PFSK-1 (cell line): ENCODE measurements at regions not wholly inside any gene's neighbourhood (a gene's known extent, or its start where the extent isn't known, plus 50 kb on each side); places are given as distances from the start of the nearest gene placed in this dataset.

Experiments
- POLR2AphosphoS5 ChIP-seq: IDR thresholded peaks from 2 replicates; pipeline ENCODE4 v1.6.1; 2012; ENCODE audit warnings: low read depth, mild to moderate bottlenecking, control low read depth, low read length, moderate library complexity
- REST ChIP-seq, 2 experiments: IDR thresholded peaks; 2 replicates each; pipeline versions ENCODE4 v1.6.1 to v1.8.0; 2011 to 2012; ENCODE audit warnings: low read depth in 2 of 2, low read length in 2 of 2, control low read depth in 1 of 2, inconsistent platforms in 1 of 2, mild to moderate bottlenecking in 1 of 2, moderate library complexity in 1 of 2; ENCODE audit not compliant: insufficient read depth in 1 of 2
- SIN3A ChIP-seq: IDR thresholded peaks from 2 replicates; pipeline ENCODE4 v1.6.1; 2012; ENCODE audit warnings: mild to moderate bottlenecking, low read length, moderate library complexity, borderline replicate concordance; ENCODE audit not compliant: insufficient read depth

DNA sequence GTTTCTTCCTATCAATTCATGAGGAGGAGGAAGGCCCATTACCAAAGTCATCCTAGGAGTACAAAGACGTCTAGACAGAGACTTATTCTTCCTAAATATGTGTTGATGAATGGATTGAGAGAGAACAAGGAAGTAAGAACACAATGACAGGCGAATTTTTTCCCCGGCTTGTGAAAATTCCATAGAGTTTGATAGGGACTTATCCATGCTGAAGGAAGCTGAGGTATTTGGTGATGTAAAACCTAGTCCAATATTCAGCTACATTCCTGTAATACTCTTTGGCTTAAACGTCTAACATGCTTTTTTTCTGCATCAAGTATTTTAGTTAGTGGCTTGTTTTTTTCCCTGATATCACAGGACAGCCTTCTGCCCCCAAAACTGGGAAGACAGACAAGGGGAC lies 121.9 kb upstream of the MYT1L start:
- TF ChIP-seq POLR2AphosphoS5 (no peak), REST (IDR thresholded peaks at IDR 0.05; ENCODE audit: insufficient read depth in 1 of 2, low read depth in 2 of 2, low read length in 2 of 2) (no peak), SIN3A (no peak)
